ENCODE measurements at regions not wholly inside any gene's neighbourhood (a gene's known extent, or its start where the extent isn't known, plus 50 kb on each side); places are given as distances from the start of the nearest gene placed in this dataset.
"Not testable (repeated sequence)": the region's sequence is repeated elsewhere in the genome, so short reads cannot be mapped to it uniquely, and the experiment has no call there.

DNA sequence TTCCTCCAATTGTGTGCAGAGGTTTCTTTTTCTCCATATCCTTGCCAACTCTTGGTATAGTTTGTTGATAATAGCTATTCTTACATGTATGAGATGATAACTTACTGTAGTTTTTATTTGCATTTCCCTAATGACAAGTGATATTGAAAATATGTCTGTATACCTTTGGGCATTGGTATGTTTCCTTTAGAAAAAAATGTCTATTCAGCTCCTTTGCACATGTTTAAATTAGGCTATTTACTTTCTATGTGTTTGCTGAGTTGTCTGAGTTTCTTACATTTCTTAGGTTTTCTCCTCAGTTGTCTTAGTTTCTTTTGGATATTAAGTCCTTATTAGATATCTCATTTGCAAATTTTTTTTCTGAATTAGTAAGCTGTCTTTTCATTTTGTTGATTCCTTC, 487.3 kb upstream of the EPHA5 start:
- DNase-seq (no peak), ATAC-seq (no peak)

GRCh38 chr4:66130042-66130441, 459.8 kb upstream of the EPHA5 start:
- no peak for DNase-seq
- no peak for ATAC-seq

- no peak for ATAC-seq
- no peak for DNase-seq
Measured at GRCh38 chr4:66123831-66124413, 453.6 kb upstream of the EPHA5 start.

DNA sequence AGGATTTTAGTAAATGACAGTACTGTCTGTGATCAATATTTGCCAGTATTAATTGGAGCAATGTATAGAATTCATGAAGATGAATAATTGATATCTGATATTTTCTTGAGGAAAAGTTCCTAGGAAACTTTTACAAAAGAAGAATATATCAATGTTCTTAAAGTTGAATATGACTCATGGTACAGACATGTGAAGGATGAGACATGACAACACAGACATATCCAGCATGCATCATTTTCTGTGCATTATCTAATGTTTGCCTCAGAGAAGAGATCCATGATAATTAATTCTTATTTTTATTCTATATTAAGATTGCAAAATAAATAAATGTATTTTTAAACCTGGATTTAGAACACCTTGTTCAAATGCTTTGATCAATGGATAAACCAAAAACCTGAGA, 452.9 kb upstream of the EPHA5 start:
- DNase-seq: no peak
- ATAC-seq: no peak

GRCh38 chr4:66115231-66115630, 444.9 kb upstream of the EPHA5 start:
- not testable (repeated sequence) for ATAC-seq, DNase-seq

- no peak for ATAC-seq
- DNase-seq: no peak
Measured at GRCh38 chr4:66108898-66109297, 438.6 kb upstream of the EPHA5 start.

- DNase-seq (no peak), ATAC-seq (no peak)
Measured at GRCh38 chr4:66097218-66097617, 426.9 kb upstream of the EPHA5 start.

GRCh38 chr4:66095065-66095464, 424.8 kb upstream of the EPHA5 start:
- ATAC-seq (no peak), DNase-seq (no peak)

DNA sequence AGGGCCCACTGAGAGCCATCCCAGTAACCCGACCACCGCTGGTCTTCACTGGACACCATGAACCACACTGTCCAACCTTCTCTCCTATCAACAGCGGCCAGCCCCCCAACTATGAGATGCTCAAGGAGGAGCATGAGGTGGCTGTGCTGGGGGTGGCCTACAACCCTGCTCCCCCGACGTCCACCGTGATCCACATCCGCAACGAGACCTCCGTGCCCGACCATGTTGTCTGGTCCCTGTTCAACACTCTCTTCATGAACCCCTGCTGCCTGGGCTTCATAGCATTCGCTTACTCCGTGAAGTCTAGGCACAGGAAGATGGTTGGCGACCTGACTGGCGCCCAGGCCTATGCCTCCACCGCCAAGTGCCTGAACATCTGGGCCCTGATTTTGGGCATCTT, 423.8 kb upstream of the EPHA5 start:
- ATAC-seq (no peak), DNase-seq (no peak)

GRCh38 chr4:66091786-66092185, 421.5 kb upstream of the EPHA5 start:
- ATAC-seq (no peak), DNase-seq (no peak)

DNA sequence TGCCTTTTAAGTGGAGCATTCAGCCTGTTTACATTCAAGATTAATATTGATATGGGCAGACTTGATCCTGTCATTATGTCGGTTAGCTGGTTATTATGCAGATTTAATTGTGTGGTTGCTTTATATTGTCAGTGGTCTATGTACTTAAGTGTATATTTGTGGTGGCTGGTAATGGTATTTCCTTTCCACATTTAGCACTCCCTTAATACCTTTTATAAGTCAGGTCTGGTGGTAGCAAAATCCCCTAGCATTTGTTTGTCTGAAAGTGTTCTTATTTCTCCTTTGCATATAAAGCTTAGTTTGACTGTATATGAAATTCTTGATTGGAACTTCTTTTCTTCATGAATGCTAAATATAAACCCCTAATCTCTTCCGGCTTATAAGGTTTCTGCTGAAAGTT, 403.7 kb upstream of the EPHA5 start:
- no peak for DNase-seq
- ATAC-seq: no peak

- DNase-seq (no peak), ATAC-seq (no peak)
Measured at GRCh38 chr4:66071911-66072310, 401.6 kb upstream of the EPHA5 start.

DNA sequence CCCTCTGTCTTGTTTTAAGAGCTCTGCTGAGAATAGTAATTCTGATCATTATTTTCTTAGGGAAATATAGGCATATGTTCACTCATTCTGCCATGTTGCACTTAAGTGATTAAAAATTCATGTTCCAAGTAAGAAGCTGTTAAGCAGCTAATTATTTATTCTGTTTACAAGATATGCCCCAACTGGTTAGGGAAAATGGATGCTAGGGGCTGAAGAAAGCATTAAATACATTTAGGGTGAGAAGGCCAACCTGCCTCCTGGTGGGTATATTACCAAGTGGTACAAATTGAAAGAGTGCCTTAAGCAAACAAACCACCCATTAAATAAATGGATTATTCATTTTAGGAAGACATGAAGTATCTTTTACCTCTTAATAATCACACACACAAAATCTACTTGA, 392.6 kb upstream of the EPHA5 start:
- DNase-seq (no peak), ATAC-seq (no peak)

- DNase-seq: no peak
- no peak for ATAC-seq
Measured at GRCh38 chr4:66062044-66062443, 391.8 kb upstream of the EPHA5 start.

GRCh38 chr4:66059556-66059955, 389.3 kb upstream of the EPHA5 start:
- DNase-seq (no peak), ATAC-seq (no peak)

- DNase-seq: no peak
- ATAC-seq: no peak
Measured at GRCh38 chr4:66059136-66059535, 388.8 kb upstream of the EPHA5 start.

GRCh38 chr4:66055999-66056398, 385.7 kb upstream of the EPHA5 start:
- ATAC-seq (no peak), DNase-seq (no peak)

DNA sequence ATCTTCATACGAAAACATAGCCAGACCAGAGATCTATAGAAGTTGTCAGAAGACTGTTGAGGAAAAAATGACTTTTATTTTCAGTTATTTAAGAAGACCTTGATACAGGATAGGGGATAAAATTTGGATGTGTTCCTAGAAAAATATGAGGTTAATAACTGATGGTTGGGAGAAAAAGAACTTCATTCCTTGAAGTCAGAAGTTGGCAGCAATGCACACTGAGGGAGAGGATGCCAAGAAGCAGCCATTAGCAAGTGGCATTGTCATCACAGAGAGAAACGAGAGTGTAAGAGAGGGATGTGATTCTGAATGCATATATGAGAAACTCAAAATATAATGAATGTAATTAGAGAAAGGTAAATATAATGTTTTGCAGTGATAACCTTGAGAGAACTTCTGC, 382.1 kb upstream of the EPHA5 start:
- DNase-seq: no peak
- no peak for ATAC-seq

GRCh38 chr4:66048861-66049260, 378.6 kb upstream of the EPHA5 start:
- ATAC-seq: no peak

DNA sequence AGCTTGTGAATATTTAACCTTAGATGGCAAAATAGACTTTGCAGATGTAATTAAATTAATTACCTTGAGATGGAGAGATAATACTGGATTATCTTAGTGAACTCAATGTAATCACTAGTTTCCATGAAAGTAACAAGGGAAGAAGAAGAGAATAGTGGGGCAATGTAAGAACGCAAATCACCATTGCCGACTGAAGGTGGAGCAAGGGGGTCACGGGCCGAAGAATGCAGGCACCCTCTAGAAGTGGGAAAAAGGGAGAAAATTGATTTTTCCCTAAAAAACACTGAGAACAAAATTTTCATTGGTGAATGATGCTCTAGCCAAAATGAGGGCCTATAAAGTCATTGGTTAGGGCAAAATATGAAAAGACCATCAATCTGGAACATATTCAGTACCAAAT, 375.6 kb upstream of the EPHA5 start:
- ATAC-seq: no peak
- no peak for DNase-seq

More at GRCh38 chr4:66048861-66049260, 378.6 kb upstream of the EPHA5 start:
- no peak for DNase-seq

DNA sequence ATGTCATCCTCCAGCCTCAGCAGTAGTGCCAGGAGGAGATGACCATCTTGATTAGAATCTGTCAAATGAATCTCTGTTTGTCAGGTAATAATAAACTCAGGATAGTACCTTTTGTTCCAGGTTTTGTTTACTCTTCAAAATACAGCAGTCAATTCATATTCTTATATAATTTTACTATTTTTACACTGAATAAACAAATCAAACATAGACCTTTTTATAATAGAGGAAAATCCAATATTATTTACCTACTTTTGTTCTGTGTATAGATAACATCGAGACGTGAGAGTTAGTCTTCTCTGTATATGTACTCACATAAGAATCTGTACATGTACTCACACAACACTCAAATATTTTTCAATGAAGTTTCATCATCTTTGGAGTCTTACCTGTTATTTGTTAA, 365.4 kb upstream of the EPHA5 start:
- no peak for ATAC-seq
- DNase-seq: no peak

- ATAC-seq: no peak
- DNase-seq: no peak
Measured at GRCh38 chr4:66034671-66035070, 364.4 kb upstream of the EPHA5 start.

GRCh38 chr4:66034262-66034661, 364.0 kb upstream of the EPHA5 start:
- DNase-seq (no peak), ATAC-seq (no peak)

DNA sequence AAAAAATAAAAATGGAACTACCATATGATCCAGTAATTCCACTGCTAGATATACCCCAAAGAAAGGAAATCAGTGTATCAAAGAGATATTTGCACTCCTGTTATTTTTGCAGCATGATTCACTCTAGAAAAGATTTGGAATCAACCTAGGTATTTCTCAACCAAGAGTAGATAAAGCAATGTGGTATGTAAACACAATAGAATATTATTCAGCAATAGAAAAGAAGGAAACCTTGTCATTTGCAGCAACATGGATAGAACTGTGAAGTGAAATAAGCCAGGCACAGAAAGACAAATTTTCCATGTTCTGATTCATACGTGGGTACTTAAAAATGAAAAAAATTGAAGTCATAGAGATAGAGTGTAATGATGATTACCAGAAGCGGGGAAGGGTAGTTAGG, 362.3 kb upstream of the EPHA5 start:
- DNase-seq: no peak

GRCh38 chr4:66028668-66029067, 358.4 kb upstream of the EPHA5 start:
- DNase-seq (no peak), ATAC-seq (no peak)

More for the DNA sequence above, 362.3 kb upstream of the EPHA5 start:
- no peak for ATAC-seq
